Right atrium auricular region (tissue), 2 donors: ENCODE measurements at regions not wholly inside any gene's neighbourhood (a gene's known extent, or its start where the extent isn't known, plus 50 kb on each side); places are given as distances from the start of the nearest gene placed in this dataset.

Experiments
- DNase-seq: peaks from one replicate; pipeline ENCODE4 v3.0.0-alpha.2; 2019; ENCODE audit warnings: low spot score
- H3K27ac ChIP-seq, 2 donors: fragments of 200-600 bp; sonication (generic); 1 replicate in 1 of 2; 2 replicates in 1 of 2; pipeline ENCODE4 v1.5.1; 2016 to 2019
- H3K27me3 ChIP-seq, 2 donors: fragments of 200-600 bp; sonication (generic); one replicate each; pipeline versions ENCODE4 v1.5.1 to v1.6.0; 2017 to 2019
- H3K36me3 ChIP-seq: fragments of 200-600 bp; sonication (generic); one replicate; pipeline ENCODE4 v1.5.1; 2016
- H3K4me1 ChIP-seq, 2 donors: fragments of 200-600 bp; sonication (generic); one replicate each; pipeline versions ENCODE4 v1.5.1 to v1.6.0; 2017 to 2019
- H3K4me3 ChIP-seq, 2 donors: fragments of 200-600 bp; sonication (generic); 1 replicate in 1 of 2; 2 replicates in 1 of 2; pipeline ENCODE4 v1.5.1; 2017 to 2019; ENCODE audit warnings: mild to moderate bottlenecking in 1 of 2, moderate library complexity in 1 of 2
- H3K9me3 ChIP-seq, 2 donors: fragments of 200-600 bp; sonication (generic); one replicate each; pipeline ENCODE4 v1.5.1; 2019
- CTCF ChIP-seq, 2 donors: fragments of 200-600 bp; sonication (generic); IDR thresholded peaks; one replicate each; pipeline ENCODE4 v1.5.1; 2019; ENCODE audit warnings: antibody characterized with exemption in 2 of 2

DNA sequence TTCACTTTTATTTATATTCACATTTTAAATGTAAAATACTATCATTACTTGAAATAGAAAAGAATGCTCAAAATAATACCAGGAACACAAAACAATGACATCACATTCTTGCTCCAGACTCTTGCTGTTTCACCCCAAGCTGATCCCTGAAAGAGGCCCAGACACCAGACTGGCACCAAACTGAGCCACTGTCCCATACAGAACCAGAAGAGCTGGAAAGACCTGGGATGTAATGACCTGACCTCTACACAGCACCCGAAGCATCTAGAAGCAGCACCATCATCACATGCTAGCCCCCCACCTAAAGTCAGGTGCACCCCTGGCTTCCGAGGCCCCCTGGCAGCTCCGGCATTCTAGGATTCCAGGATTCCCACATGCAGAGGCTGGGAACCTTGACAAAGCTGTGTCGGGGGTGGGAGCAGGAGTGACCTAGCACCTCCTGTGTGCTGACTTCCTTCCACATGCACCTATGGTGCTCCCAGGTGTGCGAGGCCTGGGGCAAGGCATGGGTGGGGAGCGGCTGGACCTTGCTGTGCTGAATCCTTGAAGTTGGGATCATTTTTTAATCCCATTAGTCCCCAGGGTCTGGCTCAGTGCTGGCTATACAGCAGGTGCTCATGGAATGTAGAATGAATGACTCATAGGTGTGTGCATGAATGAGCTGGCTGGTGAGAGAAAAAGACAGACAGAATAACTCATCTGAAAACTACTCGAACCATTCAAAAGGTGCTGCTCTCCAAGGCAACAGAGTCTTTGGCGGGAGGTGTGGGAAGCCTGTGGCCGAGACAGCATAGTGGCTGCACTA is 144.7 kb upstream of the IQSEC1 start:
- Histone ChIP-seq H3K9me3 (no peaks in the 10 kb centered on the region), H3K27ac (no peak overlapping the region), H3K27me3 (no peaks in the 10 kb centered on the region), H3K4me1 (no peaks in the 10 kb centered on the region), H3K36me3 (no peaks in the 10 kb centered on the region), H3K4me3 (no peak overlapping the region)
- no peak for DNase-seq
- TF ChIP-seq CTCF (IDR thresholded peaks at IDR 0.05), result no peak

DNA sequence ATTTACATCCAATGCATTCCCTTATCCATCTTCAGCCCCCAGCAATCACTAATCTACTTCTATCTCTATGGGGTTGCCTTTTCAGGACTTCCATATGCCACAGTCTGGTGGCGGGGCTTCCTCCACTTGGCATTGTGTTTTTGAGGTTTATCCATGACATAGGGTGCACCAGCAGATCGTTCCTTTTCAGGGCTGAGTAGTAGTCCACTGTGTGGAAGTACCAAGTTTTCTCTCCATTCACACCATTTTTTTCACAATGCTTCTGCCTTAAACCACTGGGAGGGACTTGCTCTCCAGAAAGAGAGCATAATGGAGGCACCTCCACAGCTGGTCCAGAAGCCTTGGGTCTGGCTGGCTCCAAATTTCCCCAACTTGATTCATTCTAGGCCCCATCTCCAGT is 144.0 kb upstream of the IQSEC1 start:
- Histone ChIP-seq H3K27ac (no peak overlapping the region), H3K4me3 (no peak overlapping the region)
- no peak for DNase-seq

GRCh38 chr3:13215940-13216546 is 142.8 kb upstream of the IQSEC1 start:
- H3K27ac ChIP-seq, result no peak overlapping the region
- no peak for DNase-seq
- no peaks in the 10 kb centered on the region for H3K4me1 ChIP-seq
- no peaks in the 10 kb centered on the region for H3K9me3 ChIP-seq
- H3K27me3 ChIP-seq, result no peaks in the 10 kb centered on the region
- H3K4me3 ChIP-seq, result no peak overlapping the region
- no peak for TF ChIP-seq CTCF (IDR thresholded peaks at IDR 0.05)
- no peaks in the 10 kb centered on the region for H3K36me3 ChIP-seq

More for the DNA sequence above, 144.0 kb upstream of the IQSEC1 start:
- no peaks in the 10 kb centered on the region for H3K36me3 ChIP-seq
- no peak for TF ChIP-seq CTCF (IDR thresholded peaks at IDR 0.05)
- H3K4me1 ChIP-seq, result no peaks in the 10 kb centered on the region
- no peaks in the 10 kb centered on the region for H3K27me3 ChIP-seq
- no peaks in the 10 kb centered on the region for H3K9me3 ChIP-seq

- no peak overlapping the region for H3K4me3 ChIP-seq
- DNase-seq, result no peak
Observed at GRCh38 chr3:13214847-13215472, 141.7 kb upstream of the IQSEC1 start.

More at GRCh38 chr3:13214847-13215472, 141.7 kb upstream of the IQSEC1 start:
- H3K4me1 ChIP-seq, result no peaks in the 10 kb centered on the region
- H3K36me3 ChIP-seq, result no peaks in the 10 kb centered on the region
- no peak overlapping the region for H3K27ac ChIP-seq
- no peaks in the 10 kb centered on the region for H3K27me3 ChIP-seq
- H3K9me3 ChIP-seq, result no peaks in the 10 kb centered on the region
- TF ChIP-seq CTCF (IDR thresholded peaks at IDR 0.05), result no peak
